Panc1 (cell line): ENCODE measurements at regions not wholly inside any gene's neighbourhood (a gene's known extent, or its start where the extent isn't known, plus 50 kb on each side); places are given as distances from the start of the nearest gene placed in this dataset.

Source experiments
- CTCF ChIP-seq: fragments of 450-650 bp; IDR thresholded peaks from 2 replicates; pipeline ENCODE4 v1.5.1; 2017; ENCODE audit warnings: mild to moderate bottlenecking
- POLR2AphosphoS5 ChIP-seq: IDR thresholded peaks from 2 replicates; pipeline ENCODE4 v1.6.1; 2012; ENCODE audit warnings: mild to moderate bottlenecking, low read depth, low read length, moderate library complexity
- TCF7L2 ChIP-seq: IDR thresholded peaks from 2 replicates; pipeline ENCODE4 v1.6.1; 2011; ENCODE audit warnings: mild to moderate bottlenecking, low read depth, low read length, inconsistent platforms

- TF ChIP-seq CTCF (no peak), POLR2AphosphoS5 (no peak), TCF7L2 (0 out of 2 replicates have a peak, but pooled peaks have one; percentile 35)
These were observed 90.7 kb upstream of the CCDC28A start for GRCh38 chr6:138682704-138683527.
